ENCODE measurements at regions not wholly inside any gene's neighbourhood (a gene's known extent, or its start where the extent isn't known, plus 50 kb on each side); places are given as distances from the start of the nearest gene placed in this dataset.

DNA sequence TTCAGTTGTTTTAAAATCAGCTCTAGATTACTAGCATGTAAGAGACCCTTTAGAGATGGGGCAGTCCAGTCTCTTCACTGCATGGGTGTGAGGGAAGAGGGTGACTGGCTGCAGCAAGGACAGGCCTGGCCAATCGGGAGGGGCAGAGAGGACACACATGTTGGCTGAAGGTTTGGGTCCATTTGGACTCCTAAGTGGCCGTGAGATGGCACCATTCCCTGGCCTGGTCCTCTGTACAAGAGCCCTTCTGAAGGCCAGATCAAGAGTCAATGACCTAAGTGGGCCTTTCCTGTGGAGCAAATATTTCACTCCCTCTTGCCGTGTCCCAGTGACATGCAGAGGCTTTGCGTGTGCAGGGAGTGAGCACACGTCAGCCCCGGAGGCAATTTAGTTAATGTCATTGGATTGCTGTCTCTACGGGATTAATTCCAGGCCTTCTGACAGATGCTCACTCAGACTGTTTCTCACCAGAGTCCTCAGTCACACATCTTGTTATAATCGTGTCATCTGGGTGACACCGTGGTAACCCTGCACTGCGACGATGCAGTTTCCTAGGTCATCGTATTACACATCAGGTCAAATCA, 613.0 kb downstream of the NPHP4 start:
- DNase-seq (ENCODE audit: low spot score), result no peak

- DNase-seq (ENCODE audit: low spot score), result no peak
Measured at GRCh38 chr1:5376538-5377247, 615.5 kb downstream of the NPHP4 start.

DNA sequence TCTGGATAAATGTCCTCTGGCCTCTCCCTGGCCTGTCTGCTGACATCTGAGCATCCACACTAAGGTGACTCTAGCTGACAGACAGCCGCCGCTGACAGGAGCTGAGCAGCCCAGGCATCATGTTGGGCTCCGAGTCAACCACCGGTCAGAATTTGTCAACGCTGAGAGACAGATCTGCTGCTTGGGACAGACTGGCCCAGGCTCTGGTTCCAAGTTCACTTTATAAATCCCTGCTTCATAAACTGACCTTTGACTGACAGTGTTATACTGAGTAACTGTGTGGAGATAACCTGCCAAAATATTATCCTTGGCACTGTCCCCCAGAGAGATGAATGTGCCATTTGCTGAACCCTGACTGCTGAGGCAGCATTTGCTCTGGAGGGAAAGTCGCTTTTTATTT, 616.7 kb downstream of the NPHP4 start:
- DNase-seq (ENCODE audit: low spot score), result no peak

DNA sequence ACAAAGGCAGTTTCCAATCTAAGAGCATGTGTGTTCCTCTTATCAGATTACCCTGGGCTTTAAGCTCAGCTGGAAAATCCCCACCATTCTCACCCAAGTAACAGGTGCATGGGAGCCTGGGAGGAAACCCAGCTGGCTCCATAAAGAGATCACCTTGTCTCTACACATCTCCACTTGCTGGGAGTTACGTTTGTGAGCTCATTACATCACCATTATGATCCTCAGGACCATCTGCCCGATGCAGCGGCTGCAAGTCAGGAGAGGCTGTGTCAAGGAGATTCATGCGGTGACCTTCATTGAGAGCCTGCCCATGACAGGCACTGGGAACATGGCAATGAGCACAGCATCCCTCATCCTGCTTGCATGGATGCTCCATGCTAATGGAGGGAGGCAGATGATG, 618.0 kb downstream of the NPHP4 start:
- no peak for DNase-seq (ENCODE audit: low spot score)

GRCh38 chr1:5373281-5373680, 618.9 kb downstream of the NPHP4 start:
- no peak for DNase-seq (ENCODE audit: low spot score)

DNA sequence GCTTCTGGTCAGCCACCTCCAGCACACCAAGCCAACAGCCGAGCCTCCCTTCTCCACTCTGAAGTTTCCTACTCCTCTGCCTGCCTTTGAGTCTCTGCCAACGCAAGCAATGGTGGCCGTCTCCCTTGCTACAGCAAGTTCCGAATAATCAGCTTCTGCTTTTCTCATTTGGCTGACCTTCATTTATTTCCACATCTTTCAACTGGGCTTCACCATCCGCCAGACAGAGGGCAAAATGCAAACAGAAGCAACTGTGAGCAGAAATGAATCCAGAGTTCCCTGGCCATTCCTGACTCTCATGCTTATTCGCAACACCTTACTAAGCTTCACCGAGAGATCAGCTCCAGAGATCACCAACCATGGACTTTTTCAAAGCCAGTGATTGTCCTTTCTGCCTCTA, 621.0 kb downstream of the NPHP4 start:
- no peak for DNase-seq (ENCODE audit: low spot score)

DNA sequence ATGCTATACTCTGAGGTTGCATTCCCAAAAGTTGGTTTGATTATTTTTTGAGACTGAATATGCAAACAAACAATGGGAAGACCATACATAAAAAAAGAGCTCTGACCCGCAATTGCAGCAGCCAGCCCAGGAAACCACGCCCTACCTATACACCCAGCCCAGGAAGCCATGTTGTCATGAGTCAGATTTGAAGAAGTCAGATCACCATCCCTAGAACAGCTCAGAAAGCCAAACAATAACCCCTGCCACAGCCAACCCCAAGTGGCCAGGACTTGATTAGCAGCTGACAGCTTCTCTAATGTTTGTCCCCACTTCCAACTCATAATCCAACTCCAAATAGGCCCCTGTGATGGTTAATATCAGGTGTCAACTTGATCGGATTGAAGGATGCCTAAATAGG, 621.9 kb downstream of the NPHP4 start:
- DNase-seq (ENCODE audit: low spot score), result no peak

DNA sequence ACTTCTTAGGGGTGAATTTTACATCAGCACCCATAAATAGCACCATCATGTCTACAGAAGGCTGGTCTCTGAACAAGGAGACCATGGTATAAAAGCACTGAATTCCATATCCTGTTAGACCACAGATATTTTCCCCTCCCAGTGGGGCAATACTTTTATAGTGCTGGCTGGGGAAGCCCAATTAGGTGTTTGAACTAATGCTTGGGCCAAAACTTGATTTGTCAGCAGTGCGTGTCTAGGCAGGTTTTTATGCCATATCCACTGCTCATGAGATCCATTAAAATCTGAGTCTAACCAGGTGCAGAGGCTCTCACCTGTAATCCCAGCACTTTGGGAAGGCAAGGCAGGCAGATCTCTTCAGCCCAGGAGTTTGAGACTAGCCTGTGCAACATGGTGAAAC, 623.0 kb downstream of the NPHP4 start:
- DNase-seq (ENCODE audit: low spot score), result no peak

- no peak for DNase-seq (ENCODE audit: low spot score)
Measured at GRCh38 chr1:5368201-5368600, 624.0 kb downstream of the NPHP4 start.

DNA sequence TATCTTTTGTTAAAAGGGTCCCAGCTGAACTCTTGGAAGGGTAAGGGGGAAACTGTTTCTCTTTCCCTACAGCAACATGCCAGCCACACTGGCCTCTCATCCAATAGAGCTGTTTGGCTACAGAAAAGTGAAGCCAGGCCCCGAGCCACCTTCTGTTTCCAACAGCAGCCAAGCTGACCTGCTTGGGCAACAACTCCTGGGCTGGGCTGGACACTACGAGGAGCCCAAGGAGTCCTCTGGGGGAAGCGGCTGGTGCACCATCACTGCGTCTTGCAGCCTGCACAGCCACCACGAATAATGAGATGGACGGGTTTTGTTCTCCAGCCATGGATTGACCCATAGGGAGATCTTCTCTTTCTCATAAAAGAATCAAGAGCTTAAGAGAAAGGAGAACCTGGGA, 624.9 kb downstream of the NPHP4 start:
- DNase-seq (ENCODE audit: low spot score), result no peak

DNA sequence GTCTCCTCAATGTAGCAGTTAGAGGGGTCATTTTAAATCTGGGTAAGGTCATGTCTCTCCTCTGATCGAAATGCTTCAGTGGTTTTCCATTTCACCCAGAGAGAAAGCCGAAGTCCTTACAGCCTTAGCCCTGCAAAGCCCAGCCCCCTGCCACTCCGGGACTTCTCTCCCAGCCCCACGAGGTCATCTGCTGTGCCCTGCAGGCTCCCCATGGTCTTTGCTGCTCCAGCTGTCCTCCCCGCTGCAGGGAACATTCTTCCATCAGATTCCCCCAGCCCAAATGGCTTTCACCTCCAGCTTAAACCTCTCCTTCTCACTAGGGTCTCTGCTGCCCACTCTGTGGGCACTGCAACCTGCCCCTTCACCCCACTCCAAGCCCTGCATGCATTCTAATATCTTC, 626.5 kb downstream of the NPHP4 start:
- no peak for DNase-seq (ENCODE audit: low spot score)

GRCh38 chr1:5364591-5364990, 627.6 kb downstream of the NPHP4 start:
- DNase-seq (ENCODE audit: low spot score), result no peak

- no peak for DNase-seq (ENCODE audit: low spot score)
Measured at GRCh38 chr1:5354681-5355080, 637.5 kb downstream of the NPHP4 start.

- DNase-seq (ENCODE audit: low spot score), result no peak
Measured at GRCh38 chr1:5351366-5351765, 640.9 kb downstream of the NPHP4 start.

- no peak for DNase-seq (ENCODE audit: low spot score)
Measured at GRCh38 chr1:5349526-5349925, 642.7 kb downstream of the NPHP4 start.

- DNase-seq (ENCODE audit: low spot score), result no peak
Measured at GRCh38 chr1:5348732-5349465, 643.3 kb downstream of the NPHP4 start.

DNA sequence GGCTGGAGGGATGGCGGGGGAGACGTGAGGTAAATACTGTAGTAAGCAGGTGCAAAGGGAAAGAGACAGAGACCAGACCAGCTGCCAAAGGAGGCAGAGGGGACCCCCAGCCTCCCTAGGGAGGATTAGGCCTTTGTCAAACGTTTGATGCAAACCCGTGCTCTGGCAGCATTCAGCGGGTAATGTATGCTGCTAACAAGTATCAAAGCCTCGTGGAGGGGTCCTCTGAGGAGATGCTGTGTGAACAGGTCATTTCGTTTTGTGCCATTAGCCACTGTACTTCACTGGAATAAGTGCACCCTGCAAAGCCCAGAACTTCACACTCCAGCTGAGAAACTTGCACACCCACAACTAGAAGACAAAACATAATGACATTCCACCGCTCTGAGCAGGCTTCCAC, 644.5 kb downstream of the NPHP4 start:
- no peak for DNase-seq (ENCODE audit: low spot score)

DNA sequence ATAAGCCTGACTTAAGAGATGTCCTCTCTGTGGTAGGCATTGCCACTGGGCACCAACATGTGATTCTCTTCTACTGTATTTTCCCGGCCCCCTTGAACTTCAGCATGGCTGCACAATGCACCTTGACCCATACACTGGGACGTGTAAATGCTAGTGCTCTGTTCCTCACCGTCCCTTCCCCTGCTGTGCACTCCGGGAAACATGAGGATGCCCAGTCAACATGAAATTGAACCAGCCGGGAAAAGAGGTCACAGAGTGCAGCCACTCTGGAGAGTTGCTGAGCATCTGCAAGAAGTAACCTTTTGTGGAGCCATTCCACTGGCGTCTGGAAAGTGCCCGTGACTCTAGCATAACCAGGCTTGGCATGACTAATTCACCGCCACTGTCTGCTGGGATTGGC, 646.7 kb downstream of the NPHP4 start:
- no peak for DNase-seq (ENCODE audit: low spot score)

DNA sequence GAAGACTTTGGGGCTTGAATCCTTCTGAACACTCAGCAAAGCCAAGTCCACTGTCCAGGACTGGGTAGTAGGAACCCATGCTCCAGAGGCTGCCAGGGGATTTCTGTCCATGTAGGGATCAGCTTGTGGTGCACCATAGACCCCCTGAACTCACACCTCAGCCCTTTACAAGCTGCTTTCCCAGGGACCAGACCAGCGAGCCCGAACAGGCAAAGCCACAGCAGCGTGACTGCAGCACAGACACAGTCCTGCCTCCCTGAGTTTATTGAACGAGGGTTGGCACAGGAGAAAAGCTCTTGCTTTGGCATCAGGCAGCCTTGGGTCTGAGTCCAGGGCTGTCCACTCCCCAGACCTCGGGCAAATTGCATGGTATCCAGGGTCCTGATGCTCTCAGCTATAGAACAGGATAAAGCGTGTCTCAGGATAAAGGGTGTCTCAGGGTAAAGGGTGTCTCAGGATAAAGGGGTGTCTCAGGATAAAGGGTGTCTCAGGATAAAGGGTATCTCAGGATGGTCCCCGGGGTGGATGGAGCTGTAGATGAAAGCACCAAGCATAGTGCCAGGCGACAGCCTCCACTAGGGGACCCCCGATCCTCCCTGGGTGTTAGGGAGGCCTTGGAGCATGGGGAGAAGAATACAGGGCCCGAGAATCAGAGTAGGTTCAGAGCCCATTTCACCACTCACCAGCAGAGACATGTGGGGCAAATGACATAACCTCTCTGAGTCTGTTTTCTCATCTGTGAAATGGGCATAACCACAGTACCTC, 648.8 kb downstream of the NPHP4 start:
- DNase-seq (ENCODE audit: low spot score), result no peak

- no peak for DNase-seq (ENCODE audit: low spot score)
Measured at GRCh38 chr1:5342830-5343229, 649.4 kb downstream of the NPHP4 start.

DNA sequence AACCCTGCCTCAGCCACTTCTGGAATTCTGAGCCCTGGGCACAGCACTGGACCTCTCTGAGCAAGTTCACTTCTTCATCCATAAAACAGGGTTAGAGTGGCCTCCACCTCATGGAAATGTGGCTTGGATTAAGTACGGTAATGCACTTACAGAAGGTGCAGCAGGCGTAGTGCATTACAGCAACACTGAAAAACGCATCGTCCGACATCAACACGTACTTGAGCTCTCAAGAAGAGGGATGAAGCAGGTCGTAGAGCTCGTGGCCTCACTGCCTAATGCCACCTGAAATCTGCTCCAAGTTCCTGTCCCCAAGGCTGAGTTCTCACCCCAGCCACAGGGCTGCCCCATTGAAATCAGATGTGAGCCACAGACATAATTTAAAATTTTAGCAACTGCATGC, 650.1 kb downstream of the NPHP4 start:
- no peak for DNase-seq (ENCODE audit: low spot score)

DNA sequence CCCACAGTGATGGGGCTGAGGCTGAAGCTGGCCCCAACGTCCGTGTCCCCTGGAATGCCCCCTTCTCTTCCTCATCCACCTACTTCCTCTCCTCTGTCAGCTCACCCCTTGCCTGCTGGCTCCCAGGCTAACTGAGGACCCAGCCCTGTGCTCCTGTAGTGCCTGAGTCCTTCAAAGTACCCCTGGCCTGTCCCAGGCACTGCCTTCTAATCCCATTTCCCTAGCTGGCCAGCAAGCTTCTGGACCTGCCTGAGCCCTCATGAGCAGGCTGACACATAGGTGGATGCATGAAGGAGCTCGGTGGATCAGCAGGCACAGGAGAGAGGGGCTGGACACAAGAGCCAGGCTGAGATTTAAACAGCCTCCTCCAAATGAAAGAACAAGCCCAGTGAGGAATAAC, 650.8 kb downstream of the NPHP4 start:
- no peak for DNase-seq (ENCODE audit: low spot score)

Data from pons (tissue), 1 donor.